Nephron progenitor cell (in vitro differentiated cells): ENCODE measurements at regions not wholly inside any gene's neighbourhood (a gene's known extent, or its start where the extent isn't known, plus 50 kb on each side); places are given as distances from the start of the nearest gene placed in this dataset.

ENCODE experiments used
- DNase-seq: peaks from one replicate; pipeline ENCODE4 v3.0.0; 2021
- H3K27ac Mint-ChIP-seq: 2 replicates; pipeline ENCODE4 v1.8.0; 2021; ENCODE audit warnings: mild to moderate bottlenecking, moderate library complexity, mixed read lengths
- H3K27me3 Mint-ChIP-seq: 2 replicates; pipeline ENCODE4 v1.8.0; 2021; ENCODE audit warnings: mild to moderate bottlenecking, low read depth, mixed read lengths; ENCODE audit not compliant: poor library complexity
- H3K36me3 Mint-ChIP-seq: 2 replicates; pipeline ENCODE4 v1.8.0; 2021; ENCODE audit warnings: low read depth, mixed read lengths
- H3K4me1 Mint-ChIP-seq: 2 replicates; pipeline ENCODE4 v1.8.0; 2021; ENCODE audit warnings: mixed read lengths
- H3K4me3 Mint-ChIP-seq: 2 replicates; pipeline ENCODE4 v1.8.0; 2021; ENCODE audit warnings: mild to moderate bottlenecking, moderate library complexity, mixed read lengths
- H3K9me3 Mint-ChIP-seq: 2 replicates; pipeline ENCODE4 v1.8.0; 2021; ENCODE audit warnings: mild to moderate bottlenecking, moderate library complexity, mixed read lengths
- TF ChIP-seq, protein P1 (sequence below): fragments of 200-600 bp; sonication (generic); IDR thresholded peaks from 2 replicates; pipeline ENCODE4 v1.5.0; 2021; ENCODE audit warnings: antibody characterized with exemption

DNA sequence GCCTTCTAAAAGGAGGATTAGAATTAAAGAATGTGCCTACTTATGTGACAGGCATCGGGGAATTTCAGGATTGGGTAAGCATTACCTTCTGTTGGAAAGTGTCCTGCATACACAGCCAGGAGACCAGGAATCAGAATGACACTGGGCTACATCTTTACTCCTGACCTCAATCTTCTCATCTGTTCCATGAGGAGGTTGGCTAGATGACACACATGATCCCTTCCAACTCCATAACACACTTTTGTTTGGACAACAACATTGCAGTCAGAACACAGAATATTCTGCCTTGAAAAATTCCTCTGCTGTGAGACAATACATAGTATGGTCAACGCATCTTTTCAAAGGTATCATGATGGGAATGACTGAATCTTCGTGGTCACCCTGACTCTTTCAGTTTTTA, 1281.2 kb upstream of the SORCS1 start:
- DNase-seq: no peak
- no peak overlapping the region for H3K4me3 Mint-ChIP-seq
- no peaks in the 10 kb centered on the region for H3K36me3 Mint-ChIP-seq
- H3K27me3 Mint-ChIP-seq: no peaks in the 10 kb centered on the region
- H3K27ac Mint-ChIP-seq: no peak overlapping the region
- no peaks in the 10 kb centered on the region for H3K9me3 Mint-ChIP-seq
- H3K4me1 Mint-ChIP-seq: no peaks in the 10 kb centered on the region
- TF ChIP-seq, protein P1, sequence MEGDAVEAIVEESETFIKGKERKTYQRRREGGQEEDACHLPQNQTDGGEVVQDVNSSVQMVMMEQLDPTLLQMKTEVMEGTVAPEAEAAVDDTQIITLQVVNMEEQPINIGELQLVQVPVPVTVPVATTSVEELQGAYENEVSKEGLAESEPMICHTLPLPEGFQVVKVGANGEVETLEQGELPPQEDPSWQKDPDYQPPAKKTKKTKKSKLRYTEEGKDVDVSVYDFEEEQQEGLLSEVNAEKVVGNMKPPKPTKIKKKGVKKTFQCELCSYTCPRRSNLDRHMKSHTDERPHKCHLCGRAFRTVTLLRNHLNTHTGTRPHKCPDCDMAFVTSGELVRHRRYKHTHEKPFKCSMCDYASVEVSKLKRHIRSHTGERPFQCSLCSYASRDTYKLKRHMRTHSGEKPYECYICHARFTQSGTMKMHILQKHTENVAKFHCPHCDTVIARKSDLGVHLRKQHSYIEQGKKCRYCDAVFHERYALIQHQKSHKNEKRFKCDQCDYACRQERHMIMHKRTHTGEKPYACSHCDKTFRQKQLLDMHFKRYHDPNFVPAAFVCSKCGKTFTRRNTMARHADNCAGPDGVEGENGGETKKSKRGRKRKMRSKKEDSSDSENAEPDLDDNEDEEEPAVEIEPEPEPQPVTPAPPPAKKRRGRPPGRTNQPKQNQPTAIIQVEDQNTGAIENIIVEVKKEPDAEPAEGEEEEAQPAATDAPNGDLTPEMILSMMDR: no peak

DNA sequence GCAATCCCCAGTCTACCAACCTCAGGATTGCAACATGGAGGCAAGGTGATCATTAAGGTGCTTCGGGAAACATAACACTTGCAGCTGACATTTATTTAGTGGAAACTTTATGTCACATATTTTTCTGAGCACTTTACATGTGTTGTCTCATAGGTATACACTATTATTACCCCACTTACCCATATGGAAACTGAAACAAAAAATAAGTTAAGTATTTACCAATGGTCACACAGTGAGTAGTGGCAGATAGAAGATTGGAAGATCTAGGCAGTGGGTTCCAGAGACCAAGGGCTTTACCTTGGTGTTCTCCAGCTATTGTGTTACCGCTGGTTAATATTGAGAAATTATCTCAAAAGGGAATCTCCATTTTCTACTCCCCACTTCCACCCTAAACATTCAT, 1279.1 kb upstream of the SORCS1 start:
- H3K9me3 Mint-ChIP-seq: no peaks in the 10 kb centered on the region
- no peak overlapping the region for H3K4me3 Mint-ChIP-seq
- peaks cover 3% of the 10 kb centered on the region for H3K27me3 Mint-ChIP-seq
- DNase-seq: no peak
- no peaks in the 10 kb centered on the region for H3K36me3 Mint-ChIP-seq
- TF ChIP-seq, protein P1: no peak
- peaks cover 4% of the 10 kb centered on the region for H3K4me1 Mint-ChIP-seq
- H3K27ac Mint-ChIP-seq: no peak overlapping the region

- H3K4me1 Mint-ChIP-seq: peaks cover 4% of the 10 kb centered on the region
- H3K9me3 Mint-ChIP-seq: no peaks in the 10 kb centered on the region
- H3K27ac Mint-ChIP-seq: no peak overlapping the region
- peaks cover 8% of the 10 kb centered on the region for H3K27me3 Mint-ChIP-seq
- H3K4me3 Mint-ChIP-seq: no peak overlapping the region
- TF ChIP-seq, protein P1: no peak
- DNase-seq: no peak
- H3K36me3 Mint-ChIP-seq: no peaks in the 10 kb centered on the region
These were observed 1274.9 kb upstream of the SORCS1 start for GRCh38 chr10:108439397-108439796.

GRCh38 chr10:108436096-108436495, 1271.6 kb upstream of the SORCS1 start:
- Mint-ChIP-seq H3K27ac (no peak overlapping the region), H3K36me3 (no peaks in the 10 kb centered on the region), H3K4me1 (peaks cover 4% of the 10 kb centered on the region), H3K4me3 (no peak overlapping the region), H3K9me3 (no peaks in the 10 kb centered on the region), H3K27me3 (peaks cover 8% of the 10 kb centered on the region)
- no peak for DNase-seq
- TF ChIP-seq, protein P1: no peak

DNA sequence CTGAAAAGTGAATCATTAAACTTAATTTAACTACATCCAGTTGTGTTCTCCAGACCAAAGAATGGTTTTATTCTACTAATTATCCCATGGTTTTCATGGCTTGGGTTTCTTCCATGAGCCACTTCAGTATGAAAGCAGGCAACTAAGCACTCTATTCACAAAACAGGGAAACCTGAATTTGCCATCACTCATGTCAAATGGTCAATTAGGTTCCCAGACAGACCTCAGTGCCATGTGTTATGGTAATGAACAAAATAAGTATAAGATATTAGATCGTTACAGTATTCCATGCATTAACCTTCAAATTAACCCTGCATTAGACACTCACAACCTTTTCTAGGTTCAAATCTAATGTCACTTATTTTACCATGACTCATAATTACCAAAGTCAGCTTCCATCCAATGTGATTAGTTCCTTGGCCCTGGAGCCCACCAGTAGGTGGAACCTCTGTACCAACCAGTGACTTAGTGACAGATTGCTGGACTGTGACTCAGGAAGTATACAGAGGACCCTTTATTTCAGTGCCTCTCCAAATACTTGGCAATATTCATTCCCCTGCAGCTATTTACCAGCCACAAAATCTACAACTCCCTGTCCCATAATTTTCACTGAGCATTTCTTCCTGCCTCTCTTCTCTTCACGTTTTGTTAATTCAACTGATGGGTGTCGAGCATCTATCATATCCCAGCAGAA, 1270.2 kb upstream of the SORCS1 start:
- Mint-ChIP-seq H3K36me3 (no peaks in the 10 kb centered on the region), H3K27ac (no peak overlapping the region), H3K9me3 (no peaks in the 10 kb centered on the region), H3K4me3 (no peak overlapping the region), H3K27me3 (peaks cover 5% of the 10 kb centered on the region), H3K4me1 (peaks cover 4% of the 10 kb centered on the region)
- no peak for DNase-seq
- TF ChIP-seq, protein P1: no peak

DNA sequence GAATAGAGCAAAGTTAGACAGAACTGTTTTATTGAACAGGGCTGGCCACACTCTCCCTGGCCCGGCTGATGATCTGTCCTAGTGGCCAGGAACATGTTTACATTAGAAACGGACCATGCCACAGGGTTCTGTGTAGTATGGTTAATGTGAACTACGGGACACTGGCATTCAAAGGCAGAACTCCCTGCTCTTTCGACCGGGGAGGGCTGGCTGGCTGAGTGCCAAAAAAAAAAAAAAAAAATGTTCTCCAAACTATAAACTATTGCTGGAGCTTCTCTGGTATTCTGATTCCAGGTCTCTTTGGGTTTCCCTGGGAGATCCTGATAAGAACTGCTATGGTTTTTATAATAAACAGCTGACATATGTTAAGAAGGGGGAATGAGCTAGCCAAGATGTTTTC, 1262.6 kb upstream of the SORCS1 start:
- TF ChIP-seq, protein P1: no peak
- H3K27me3 Mint-ChIP-seq: peaks cover 3% of the 10 kb centered on the region
- no peak overlapping the region for H3K27ac Mint-ChIP-seq
- no peak overlapping the region for H3K4me3 Mint-ChIP-seq
- H3K9me3 Mint-ChIP-seq: no peaks in the 10 kb centered on the region
- H3K4me1 Mint-ChIP-seq: no peaks in the 10 kb centered on the region
- H3K36me3 Mint-ChIP-seq: no peaks in the 10 kb centered on the region
- no peak for DNase-seq
